ENCODE measurements at regions not wholly inside any gene's neighbourhood (a gene's known extent, or its start where the extent isn't known, plus 50 kb on each side); places are given as distances from the start of the nearest gene placed in this dataset.

- H3K4me1 ChIP-seq (ENCODE audit: control insufficient read depth in 1 of 2, insufficient read depth in 2 of 2, low read length in 2 of 2) = peaks cover 0 to 3% of the 10 kb centered on the region in 2 donors
- H3K9me3 ChIP-seq (ENCODE audit: control insufficient read depth, low read length) = no peaks in the 10 kb centered on the region
- H3K27me3 ChIP-seq (ENCODE audit: control insufficient read depth in 1 of 2, insufficient read depth in 2 of 2, low read length in 1 of 2) = no peaks in the 10 kb centered on the region
- ATAC-seq (ENCODE audit: low FRiP score) (no peak), DNase-seq (no peak)
- H3K27ac ChIP-seq (ENCODE audit: low read depth in 1 of 2, low read length in 2 of 2) = no peak overlapping the region
- 6 to 9% methylated on average over 1 of the region's 1 CpG for WGBS, 2 donors
- H3K36me3 ChIP-seq (ENCODE audit: control insufficient read depth in 1 of 2, insufficient read depth in 2 of 2, low read length in 1 of 2) = no peaks in the 10 kb centered on the region
- no peak overlapping the region for H3K4me3 ChIP-seq (ENCODE audit: low read length in 2 of 2)
- intact Hi-C loops (cut with DNase I) = no loop called here
Observed at GRCh38 chr21:28543975-28544374, 448.7 kb downstream of the LTN1 start.

- no peaks in the 10 kb centered on the region for H3K27me3 ChIP-seq (ENCODE audit: control insufficient read depth in 1 of 2, insufficient read depth in 2 of 2, low read length in 1 of 2)
- DNase-seq = no peak
- H3K4me1 ChIP-seq (ENCODE audit: control insufficient read depth in 1 of 2, insufficient read depth in 2 of 2, low read length in 2 of 2) = peaks cover 0 to 3% of the 10 kb centered on the region in 2 donors
- H3K9me3 ChIP-seq (ENCODE audit: control insufficient read depth, low read length) = no peaks in the 10 kb centered on the region
- 96 to 97% methylated on average over 9 of the region's 9 CpGs for WGBS, 2 donors
- no peak overlapping the region for H3K4me3 ChIP-seq (ENCODE audit: low read length in 2 of 2)
- intact Hi-C loops (cut with DNase I) = no loop called here
- H3K27ac ChIP-seq (ENCODE audit: low read depth in 1 of 2, low read length in 2 of 2) = no peak overlapping the region
- no peak for ATAC-seq (ENCODE audit: low FRiP score)
- no peaks in the 10 kb centered on the region for H3K36me3 ChIP-seq (ENCODE audit: control insufficient read depth in 1 of 2, insufficient read depth in 2 of 2, low read length in 1 of 2)
Observed at GRCh38 chr21:28541371-28542112, 451.1 kb downstream of the LTN1 start.

GRCh38 chr21:28540514-28540913 is 452.2 kb downstream of the LTN1 start:
- H3K4me3 ChIP-seq (ENCODE audit: low read length in 2 of 2) = no peak overlapping the region
- H3K27ac ChIP-seq (ENCODE audit: low read depth in 1 of 2, low read length in 2 of 2) = no peak overlapping the region
- H3K27me3 ChIP-seq (ENCODE audit: control insufficient read depth in 1 of 2, insufficient read depth in 2 of 2, low read length in 1 of 2) = no peaks in the 10 kb centered on the region
- DNase-seq = no peak
- no peaks in the 10 kb centered on the region for H3K9me3 ChIP-seq (ENCODE audit: control insufficient read depth, low read length)
- intact Hi-C loops (cut with DNase I) = no loop called here
- H3K36me3 ChIP-seq (ENCODE audit: control insufficient read depth in 1 of 2, insufficient read depth in 2 of 2, low read length in 1 of 2) = no peaks in the 10 kb centered on the region
- peaks cover 0 to 3% of the 10 kb centered on the region in 2 donors for H3K4me1 ChIP-seq (ENCODE audit: control insufficient read depth in 1 of 2, insufficient read depth in 2 of 2, low read length in 2 of 2)
- ATAC-seq (ENCODE audit: low FRiP score) = no peak
- WGBS, 2 donors = 14 to 32% methylated on average over 1 of the region's 1 CpG

- H3K27me3 ChIP-seq (ENCODE audit: control insufficient read depth in 1 of 2, insufficient read depth in 2 of 2, low read length in 1 of 2) = no peaks in the 10 kb centered on the region
- no peak overlapping the region for H3K27ac ChIP-seq (ENCODE audit: low read depth in 1 of 2, low read length in 2 of 2)
- DNase-seq (no peak), ATAC-seq (ENCODE audit: low FRiP score) (no peak)
- H3K4me3 ChIP-seq (ENCODE audit: low read length in 2 of 2) = no peak overlapping the region
- H3K4me1 ChIP-seq (ENCODE audit: control insufficient read depth in 1 of 2, insufficient read depth in 2 of 2, low read length in 2 of 2) = peaks cover 0 to 3% of the 10 kb centered on the region in 2 donors
- intact Hi-C loops (cut with DNase I) = loop anchor here in 1 of 2 donors (5.0 kb wide), 1 partner anchor 162 kb away; no protein-coding TSS in a partner anchor
- no peaks in the 10 kb centered on the region for H3K9me3 ChIP-seq (ENCODE audit: control insufficient read depth, low read length)
- no peaks in the 10 kb centered on the region for H3K36me3 ChIP-seq (ENCODE audit: control insufficient read depth in 1 of 2, insufficient read depth in 2 of 2, low read length in 1 of 2)
Observed at GRCh38 chr21:28539623-28539988, 453.1 kb downstream of the LTN1 start.

GRCh38 chr21:28538987-28539622 is 453.6 kb downstream of the LTN1 start:
- 87 to 88% methylated on average over 3 of the region's 3 CpGs for WGBS, 2 donors
- Histone ChIP-seq H3K27ac (ENCODE audit: low read depth in 1 of 2, low read length in 2 of 2) (no peak overlapping the region), H3K36me3 (ENCODE audit: control insufficient read depth in 1 of 2, insufficient read depth in 2 of 2, low read length in 1 of 2) (no peaks in the 10 kb centered on the region), H3K4me3 (ENCODE audit: low read length in 2 of 2) (no peak overlapping the region), H3K27me3 (ENCODE audit: control insufficient read depth in 1 of 2, insufficient read depth in 2 of 2, low read length in 1 of 2) (no peaks in the 10 kb centered on the region), H3K9me3 (ENCODE audit: control insufficient read depth, low read length) (no peaks in the 10 kb centered on the region), H3K4me1 (ENCODE audit: control insufficient read depth in 1 of 2, insufficient read depth in 2 of 2, low read length in 2 of 2) (peaks cover 0 to 3% of the 10 kb centered on the region in 2 donors)
- no peak for ATAC-seq (ENCODE audit: low FRiP score)
- DNase-seq = no peak
- intact Hi-C loops (cut with DNase I) = loop anchor here in 1 of 2 donors (5.0 kb wide), 1 partner anchor 162 kb away; no protein-coding TSS in a partner anchor

GRCh38 chr21:28537371-28538079 is 455.2 kb downstream of the LTN1 start:
- H3K27me3 ChIP-seq (ENCODE audit: control insufficient read depth in 1 of 2, insufficient read depth in 2 of 2, low read length in 1 of 2) = no peaks in the 10 kb centered on the region
- ATAC-seq (ENCODE audit: low FRiP score) (no peak), DNase-seq (no peak)
- WGBS, 2 donors = 5 to 13% methylated on average over 4 of the region's 4 CpGs
- intact Hi-C loops (cut with DNase I) = loop anchor here in 1 of 2 donors (5.0 kb wide), 1 partner anchor 160 kb away; no protein-coding TSS in a partner anchor
- H3K36me3 ChIP-seq (ENCODE audit: control insufficient read depth in 1 of 2, insufficient read depth in 2 of 2, low read length in 1 of 2) = no peaks in the 10 kb centered on the region
- peaks cover 0 to 3% of the 10 kb centered on the region in 2 donors for H3K4me1 ChIP-seq (ENCODE audit: control insufficient read depth in 1 of 2, insufficient read depth in 2 of 2, low read length in 2 of 2)
- H3K9me3 ChIP-seq (ENCODE audit: control insufficient read depth, low read length) = no peaks in the 10 kb centered on the region
- no peak overlapping the region for H3K4me3 ChIP-seq (ENCODE audit: low read length in 2 of 2)
- H3K27ac ChIP-seq (ENCODE audit: low read depth in 1 of 2, low read length in 2 of 2) = no peak overlapping the region

- H3K4me1 ChIP-seq (ENCODE audit: control insufficient read depth in 1 of 2, insufficient read depth in 2 of 2, low read length in 2 of 2) = no peaks in the 10 kb centered on the region
- H3K27ac ChIP-seq (ENCODE audit: low read depth in 1 of 2, low read length in 2 of 2) = no peak overlapping the region
- ATAC-seq (ENCODE audit: low FRiP score) = no peak
- intact Hi-C loops (cut with DNase I) = no loop called here
- H3K36me3 ChIP-seq (ENCODE audit: control insufficient read depth in 1 of 2, insufficient read depth in 2 of 2, low read length in 1 of 2) = no peaks in the 10 kb centered on the region
- H3K27me3 ChIP-seq (ENCODE audit: control insufficient read depth in 1 of 2, insufficient read depth in 2 of 2, low read length in 1 of 2) = no peaks in the 10 kb centered on the region
- H3K9me3 ChIP-seq (ENCODE audit: control insufficient read depth, low read length) = no peaks in the 10 kb centered on the region
- no peak overlapping the region for H3K4me3 ChIP-seq (ENCODE audit: low read length in 2 of 2)
- no peak for DNase-seq
Observed at GRCh38 chr21:28532446-28532845, 460.2 kb downstream of the LTN1 start.

- H3K27me3 ChIP-seq (ENCODE audit: control insufficient read depth in 1 of 2, insufficient read depth in 2 of 2, low read length in 1 of 2) = no peaks in the 10 kb centered on the region
- ATAC-seq (ENCODE audit: low FRiP score) = no peak
- 21 to 29% methylated on average over 2 of the region's 2 CpGs for WGBS, 2 donors
- no peaks in the 10 kb centered on the region for H3K4me1 ChIP-seq (ENCODE audit: control insufficient read depth in 1 of 2, insufficient read depth in 2 of 2, low read length in 2 of 2)
- H3K27ac ChIP-seq (ENCODE audit: low read depth in 1 of 2, low read length in 2 of 2) = no peak overlapping the region
- no peak overlapping the region for H3K4me3 ChIP-seq (ENCODE audit: low read length in 2 of 2)
- H3K9me3 ChIP-seq (ENCODE audit: control insufficient read depth, low read length) = no peaks in the 10 kb centered on the region
- no peaks in the 10 kb centered on the region for H3K36me3 ChIP-seq (ENCODE audit: control insufficient read depth in 1 of 2, insufficient read depth in 2 of 2, low read length in 1 of 2)
- DNase-seq = no peak
- intact Hi-C loops (cut with DNase I) = no loop called here
Observed at GRCh38 chr21:28523367-28523766, 469.3 kb downstream of the LTN1 start.
